ENCODE measurements at regions not wholly inside any gene's neighbourhood (a gene's known extent, or its start where the extent isn't known, plus 50 kb on each side); places are given as distances from the start of the nearest gene placed in this dataset.

DNA sequence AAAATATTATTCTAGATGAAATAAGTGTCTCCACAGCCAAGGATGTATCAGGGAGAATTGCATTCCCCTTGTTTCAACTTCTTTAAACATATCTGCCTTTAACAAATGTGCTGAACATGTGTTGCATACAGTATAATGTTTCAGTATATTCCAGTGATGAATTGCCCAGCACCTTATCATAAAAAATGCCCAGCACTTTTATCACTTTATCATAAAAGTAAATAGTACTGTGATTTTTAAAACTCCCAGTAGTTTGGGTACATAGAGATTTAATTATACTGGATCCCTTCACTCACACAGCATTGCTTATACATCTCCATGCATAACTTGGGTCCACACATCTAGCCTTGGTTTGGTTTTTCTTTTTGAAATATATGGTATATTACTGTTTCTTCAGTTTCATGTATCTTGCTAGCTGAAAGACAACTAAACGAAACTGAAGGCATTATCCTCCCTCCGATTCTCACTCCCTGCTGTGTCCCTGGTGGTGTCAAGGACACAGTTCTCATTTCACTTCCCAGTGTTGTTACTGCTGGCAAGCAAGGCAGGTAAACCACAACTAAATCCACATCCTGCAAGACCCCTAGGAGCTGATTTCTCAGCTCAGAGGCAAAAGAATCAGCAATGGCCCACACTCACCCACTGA is 118.2 kb upstream of the SLC44A3 start:
- DNase-seq: no peak

DNA sequence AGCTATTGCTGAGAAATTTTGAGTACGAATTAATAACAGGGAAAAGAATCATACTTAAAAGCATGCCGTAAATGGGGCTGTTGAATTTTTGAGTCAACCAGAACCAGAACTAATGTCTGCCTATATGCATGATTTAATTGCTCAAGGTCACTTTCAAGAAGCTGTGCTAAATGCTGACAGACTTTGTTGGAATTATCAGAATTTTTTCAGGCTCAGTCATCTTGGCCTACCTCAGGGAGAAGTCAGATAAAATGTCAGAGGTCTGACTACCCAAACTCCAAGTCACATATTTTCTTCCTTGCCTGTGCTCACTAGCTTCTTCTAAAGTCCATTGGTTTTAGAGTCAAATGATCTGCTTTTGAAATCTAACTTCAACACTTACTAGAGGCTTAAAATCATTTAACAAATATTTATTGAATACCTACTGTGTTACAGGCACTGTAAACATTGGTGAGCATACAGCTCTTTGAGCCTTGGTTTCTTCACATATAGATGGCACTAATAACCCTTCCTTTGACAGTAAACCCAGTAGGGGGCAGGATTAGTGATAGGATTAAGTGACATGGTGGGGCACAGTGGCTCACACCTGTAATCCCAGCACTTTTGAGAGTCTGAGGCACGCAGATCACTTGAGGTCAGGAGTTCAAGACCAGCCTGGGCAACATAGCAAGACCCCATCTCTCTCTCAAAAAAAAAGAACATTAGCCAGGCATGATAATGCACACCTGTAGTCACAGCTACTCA is 121.2 kb upstream of the SLC44A3 start:
- DNase-seq: no peak

DNA sequence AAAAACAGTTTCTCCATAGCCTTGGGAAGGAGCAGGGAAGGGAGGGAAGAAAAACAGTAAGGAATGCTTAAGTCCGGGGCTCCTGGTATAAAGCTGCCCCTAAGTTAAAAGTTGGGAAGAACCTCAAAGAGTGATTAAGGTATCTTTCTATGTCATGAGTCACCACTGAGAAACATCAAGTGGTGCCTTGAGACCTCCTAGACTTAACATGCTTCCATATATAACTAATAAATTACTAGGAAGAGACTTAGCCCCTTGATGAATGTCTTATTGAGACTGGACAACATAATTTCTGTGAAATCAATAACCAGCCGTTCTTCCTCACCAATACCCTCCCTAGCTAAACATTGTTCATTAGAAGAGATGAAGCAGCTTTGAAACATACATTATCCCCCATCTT is 121.8 kb upstream of the SLC44A3 start:
- no peak for DNase-seq

DNA sequence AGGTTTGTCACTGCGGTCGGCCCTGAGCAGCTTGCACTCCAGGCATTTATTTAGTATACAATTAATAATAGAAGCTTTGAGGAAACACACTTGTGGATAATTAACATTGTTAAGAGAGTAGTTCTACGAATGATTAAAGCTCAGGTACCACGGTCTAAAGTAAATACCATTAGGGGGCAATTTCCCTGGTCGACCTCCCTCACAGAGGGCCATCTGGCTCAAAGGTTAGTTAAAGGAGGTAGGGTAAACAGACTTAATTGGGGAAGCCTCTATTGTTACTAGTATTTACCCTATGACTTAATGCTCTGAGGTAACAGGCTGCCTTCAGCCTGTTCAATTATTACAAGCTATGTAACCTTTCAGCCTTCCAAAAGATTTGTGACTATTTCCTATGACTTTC is 122.3 kb upstream of the SLC44A3 start:
- DNase-seq: no peak

DNA sequence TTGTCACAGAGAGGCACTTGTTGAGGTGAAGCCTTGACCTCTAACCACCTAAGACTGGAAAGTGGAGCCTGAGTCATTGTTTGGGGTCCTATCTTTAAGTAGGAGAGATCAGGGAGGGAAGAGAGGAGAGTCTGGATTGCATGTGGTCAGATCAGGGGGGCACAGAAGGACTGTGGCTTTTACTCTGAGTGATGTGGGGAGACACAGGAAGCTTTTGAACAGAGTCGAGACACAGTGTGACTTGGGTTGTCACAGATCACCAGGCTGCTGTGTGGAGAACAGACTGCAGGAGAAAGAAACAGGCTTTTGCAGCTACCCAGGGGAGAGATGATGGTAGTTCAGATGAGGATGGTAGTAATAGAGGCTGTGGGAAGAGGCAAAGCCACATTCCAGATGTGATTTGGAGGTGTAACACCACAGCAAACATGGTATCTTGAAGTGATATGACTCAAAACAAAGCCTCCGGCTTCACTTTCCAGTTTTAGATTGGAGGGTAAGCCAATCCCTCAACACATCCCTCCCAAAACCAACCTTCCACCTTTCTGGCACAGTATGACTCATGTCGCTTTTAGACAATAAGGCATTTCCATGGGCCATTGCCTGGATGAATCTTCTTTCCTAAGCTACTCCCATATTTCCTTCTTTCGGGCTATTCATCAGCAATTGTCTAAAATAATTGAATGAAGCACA is 125.8 kb upstream of the SLC44A3 start:
- no peak for DNase-seq

DNA sequence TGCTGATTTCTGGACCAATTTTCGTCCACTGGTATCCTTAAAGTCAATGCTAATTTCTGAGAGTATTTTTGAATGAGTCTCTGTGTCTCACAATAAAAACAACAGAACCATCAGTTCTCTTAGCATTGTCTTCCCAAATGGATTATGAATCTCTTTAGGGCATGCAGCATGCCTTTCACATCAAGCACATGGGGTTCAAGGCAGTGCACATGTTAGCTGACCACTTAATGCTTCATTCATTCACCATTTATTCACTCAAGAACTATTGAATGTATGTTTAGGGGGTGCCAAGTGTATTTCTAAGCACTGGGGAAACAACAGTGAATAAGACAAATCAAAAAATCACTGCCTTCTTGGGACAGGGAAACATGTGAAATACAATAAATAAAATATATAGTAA is 126.7 kb upstream of the SLC44A3 start:
- no peak for DNase-seq

DNA sequence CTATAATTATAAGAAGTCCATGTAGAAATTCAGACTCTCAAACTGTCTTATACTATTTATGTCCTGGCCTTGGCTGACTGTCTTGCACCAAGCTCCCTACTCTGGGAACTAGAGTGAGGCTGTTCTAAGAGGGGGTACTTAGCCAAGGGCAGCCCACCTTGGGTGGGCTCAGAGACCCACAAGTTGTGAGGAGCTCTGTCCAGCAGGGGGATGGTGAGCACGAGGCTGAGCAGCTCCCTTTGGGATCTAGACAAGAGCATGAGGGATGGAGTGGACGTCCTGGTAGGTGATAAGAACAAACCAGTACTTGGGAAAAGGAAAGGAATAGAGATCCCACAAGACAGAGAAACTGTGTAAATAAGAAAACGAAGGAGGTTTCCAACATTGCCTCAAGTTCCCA is 127.1 kb upstream of the SLC44A3 start:
- no peak for DNase-seq

DNA sequence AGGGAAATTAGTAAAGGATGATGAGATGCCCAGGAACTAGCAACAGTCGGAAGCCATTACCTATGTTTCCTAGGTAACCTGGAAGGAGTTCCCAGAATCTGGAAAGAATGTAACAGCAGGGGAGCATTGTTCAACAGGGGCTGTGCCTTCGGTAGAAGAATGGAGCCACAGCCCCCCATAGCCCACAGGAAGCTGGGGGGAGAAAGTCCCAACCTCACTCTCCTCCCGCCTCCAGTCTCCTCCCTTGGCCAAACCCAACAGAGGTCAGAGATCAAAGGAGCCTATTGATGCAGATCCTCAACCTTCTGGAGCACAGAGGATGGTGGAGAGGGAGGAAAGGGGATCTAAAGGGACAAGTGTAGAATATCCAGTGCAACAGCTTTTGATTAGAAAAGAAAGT is 131.5 kb upstream of the SLC44A3 start:
- DNase-seq: no peak

DNA sequence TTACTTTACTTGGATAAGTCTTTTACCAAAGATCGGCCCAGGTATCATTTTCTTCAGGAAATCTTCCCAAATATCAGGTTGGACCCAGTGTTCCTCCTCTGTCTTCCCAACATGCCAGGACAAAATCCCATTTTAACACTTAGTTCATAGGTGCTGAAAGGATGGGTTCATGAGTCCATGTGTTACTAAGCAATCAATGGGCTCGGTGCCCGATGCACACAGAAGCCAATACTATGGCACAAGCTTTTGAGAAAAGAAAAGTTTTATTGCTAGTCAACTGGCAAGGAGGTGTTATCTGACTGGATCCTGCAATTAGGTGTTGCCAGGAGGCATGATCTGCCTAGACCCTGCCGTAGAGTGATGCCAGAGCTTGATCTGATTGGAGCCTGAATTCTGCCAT is 133.3 kb upstream of the SLC44A3 start:
- DNase-seq: no peak

DNA sequence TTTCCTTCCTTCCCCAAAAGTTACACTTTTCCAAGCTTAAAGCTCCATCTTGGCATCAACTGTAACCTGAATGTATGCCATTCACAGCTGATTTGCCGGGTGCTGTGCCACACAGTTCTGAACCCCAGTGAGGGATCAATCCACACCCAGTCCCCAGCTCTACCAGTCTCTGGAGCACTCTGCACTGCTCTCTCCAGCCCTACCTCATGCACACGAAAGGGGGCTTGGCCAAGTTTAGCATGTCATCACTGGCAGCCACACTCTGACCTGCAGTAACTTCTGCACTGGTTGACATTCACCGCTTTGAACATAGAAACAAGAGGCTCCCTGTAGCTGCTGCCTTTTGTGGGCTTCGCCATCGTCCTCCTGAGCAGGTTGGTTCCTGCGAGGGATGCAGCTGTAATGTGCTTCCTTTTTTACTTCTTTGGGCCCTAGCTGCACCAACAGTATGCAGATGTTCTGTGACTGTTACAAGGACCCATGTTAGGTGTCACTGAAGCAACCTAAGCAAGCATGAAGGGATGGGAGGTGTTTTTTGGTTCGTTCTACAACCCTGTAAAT is 135.4 kb upstream of the SLC44A3 start:
- DNase-seq: no peak

DNA sequence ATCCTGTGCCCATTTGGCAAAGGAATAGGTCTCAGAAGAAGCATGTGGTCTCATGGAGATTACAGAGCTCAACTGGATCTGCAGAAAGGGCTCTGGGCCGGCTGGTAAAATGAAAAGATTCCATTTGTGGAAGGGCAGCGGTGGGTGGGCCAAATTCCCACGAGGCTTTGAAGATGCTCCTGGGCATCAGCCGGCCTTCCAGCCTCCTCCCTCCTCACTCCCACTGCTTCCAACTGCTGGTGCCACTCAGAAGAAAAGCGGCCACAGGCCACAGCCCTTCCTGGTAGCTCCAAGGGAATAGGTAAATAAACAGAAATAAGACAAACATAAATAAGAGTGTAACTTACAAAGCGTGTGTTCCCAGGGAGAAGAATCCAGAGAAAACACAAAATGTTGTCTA is 136.3 kb upstream of the SLC44A3 start:
- DNase-seq: no peak

DNA sequence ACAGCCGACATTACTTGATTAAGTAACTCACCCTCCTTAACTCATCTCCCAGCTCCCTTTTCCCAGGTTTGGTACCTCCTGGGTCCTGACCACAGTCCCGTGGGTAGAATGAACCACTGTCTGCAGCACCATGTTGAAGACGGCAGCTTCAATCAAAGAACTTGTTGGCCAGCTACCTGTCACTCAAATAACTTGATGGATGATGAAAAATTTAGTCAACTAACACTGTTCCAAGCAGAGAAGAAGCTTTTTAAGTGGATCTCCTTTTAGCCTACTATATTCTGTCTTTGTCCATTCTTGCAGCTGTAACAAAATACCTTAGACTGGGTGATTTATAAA is 138.4 kb upstream of the F3 start:
- DNase-seq: no peak

DNA sequence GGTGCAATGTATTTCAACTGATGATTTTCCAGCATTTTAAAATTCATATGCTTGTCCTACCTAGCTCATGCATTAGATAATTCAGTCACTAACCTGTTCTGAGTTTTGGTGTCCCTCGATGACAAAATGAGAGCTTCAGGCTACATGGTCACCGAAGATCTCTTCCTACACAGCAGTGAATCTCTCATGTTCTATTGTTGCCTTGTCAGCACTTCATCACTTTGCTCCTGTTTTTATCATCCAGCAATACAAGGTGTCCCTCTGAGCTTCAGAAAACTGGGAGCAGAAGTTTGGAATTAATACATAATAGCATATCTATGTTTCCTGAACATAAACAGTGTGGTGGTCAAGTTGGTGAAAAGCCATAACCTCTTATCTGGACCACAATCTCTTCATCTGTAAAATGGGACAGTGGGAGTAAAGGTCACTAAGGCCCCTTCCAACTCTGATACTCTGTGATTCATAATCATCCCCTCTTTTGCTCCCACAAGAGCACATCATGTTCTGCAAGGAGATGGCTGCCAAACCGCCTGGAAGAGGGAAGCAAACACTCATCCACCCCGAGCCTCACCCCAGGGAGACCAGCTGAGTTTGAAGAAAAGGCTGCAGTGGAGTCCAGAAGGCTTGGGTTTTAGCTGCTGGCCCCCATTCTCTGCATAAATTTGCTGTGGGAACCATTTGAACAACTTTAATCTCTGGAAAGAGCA is 137.9 kb upstream of the F3 start:
- no peak for DNase-seq

DNA sequence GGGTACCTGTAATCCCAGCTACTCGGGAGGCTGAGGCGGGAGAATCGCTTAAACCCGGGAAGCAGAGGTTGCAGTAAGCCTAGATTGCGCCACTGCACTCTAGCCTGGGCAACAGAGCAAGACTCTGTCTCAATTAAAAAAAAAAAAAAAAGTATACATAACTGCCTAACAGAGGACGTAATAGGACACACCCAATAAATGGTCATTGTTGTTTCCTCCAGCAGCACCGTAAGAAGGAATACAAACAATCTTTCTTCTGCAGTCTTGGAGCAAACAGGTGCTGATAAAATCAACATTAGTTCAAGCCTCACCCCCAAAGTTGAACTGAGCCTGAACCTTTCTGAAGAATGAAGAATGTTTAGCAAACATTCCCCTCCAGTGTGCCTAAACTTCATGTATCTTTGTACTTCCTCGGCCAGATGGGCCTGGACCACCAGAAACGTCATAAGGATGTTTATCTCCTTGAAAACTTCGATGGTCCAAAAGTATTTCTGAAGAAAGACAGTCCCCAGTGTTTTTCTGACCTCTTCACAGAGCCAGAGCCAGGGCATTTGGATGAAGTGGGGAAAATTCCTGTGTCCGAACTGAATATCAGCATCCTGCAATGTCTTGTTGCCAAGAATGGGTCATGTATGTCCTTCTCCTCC is 136.8 kb upstream of the F3 start:
- DNase-seq: no peak

DNA sequence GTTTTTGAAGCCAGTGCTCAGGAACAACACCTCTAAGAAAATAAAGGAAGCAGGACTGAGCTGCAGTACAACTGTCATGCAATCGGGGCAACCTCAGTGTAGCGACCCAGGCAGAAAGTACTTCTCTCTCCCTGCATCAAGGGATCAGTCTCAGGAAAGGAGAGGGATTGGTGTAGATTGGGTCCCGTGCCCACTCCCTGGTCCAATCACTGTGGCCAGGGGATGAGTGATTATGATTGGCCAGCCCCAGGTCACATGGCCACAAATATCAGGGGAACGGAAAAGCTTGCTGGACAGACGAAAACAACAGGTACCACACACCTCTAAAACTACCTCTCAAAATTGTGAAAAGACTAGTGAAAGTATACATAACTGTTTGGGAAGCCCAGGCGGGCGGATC is 136.2 kb upstream of the F3 start:
- no peak for DNase-seq

DNA sequence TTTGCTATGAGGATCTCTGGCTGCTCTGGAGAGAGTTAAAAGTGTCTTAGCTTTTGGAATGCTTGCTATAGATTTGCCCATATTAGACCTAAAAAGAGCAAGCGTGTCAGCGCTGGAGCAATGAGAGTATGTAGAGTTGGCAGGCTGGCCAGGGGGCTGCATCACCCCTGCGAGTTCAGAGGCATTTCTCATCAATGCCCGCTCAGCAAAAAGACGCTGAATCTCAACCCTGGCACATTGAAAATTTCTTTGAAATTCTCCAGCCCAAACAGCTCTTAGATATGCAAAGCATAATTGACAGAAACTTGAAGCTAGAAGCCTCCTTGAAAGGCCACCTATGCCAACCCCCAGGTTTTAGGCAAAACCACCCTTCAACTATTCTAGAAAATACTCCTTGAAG is 135.5 kb upstream of the F3 start:
- no peak for DNase-seq

DNA sequence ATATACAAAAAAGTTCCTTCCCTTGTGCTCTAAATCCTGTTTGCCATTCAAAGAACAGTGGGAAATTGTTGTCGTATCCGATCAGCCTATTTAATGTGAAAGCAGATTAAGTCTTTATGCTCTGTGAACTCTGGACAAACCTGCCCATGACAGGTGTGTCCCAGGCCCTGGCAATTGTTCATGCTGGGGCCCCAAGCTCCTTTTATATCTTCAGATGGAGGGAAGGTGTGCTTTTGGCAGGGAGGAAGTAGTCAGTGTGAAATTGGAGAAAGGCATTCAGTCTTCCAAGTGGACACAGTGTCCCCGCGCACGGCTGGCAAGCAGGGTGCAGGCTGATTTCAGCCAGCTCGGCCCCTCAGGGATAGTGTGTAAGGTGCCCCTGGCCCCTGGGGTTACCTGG is 135.1 kb upstream of the F3 start:
- no peak for DNase-seq

DNA sequence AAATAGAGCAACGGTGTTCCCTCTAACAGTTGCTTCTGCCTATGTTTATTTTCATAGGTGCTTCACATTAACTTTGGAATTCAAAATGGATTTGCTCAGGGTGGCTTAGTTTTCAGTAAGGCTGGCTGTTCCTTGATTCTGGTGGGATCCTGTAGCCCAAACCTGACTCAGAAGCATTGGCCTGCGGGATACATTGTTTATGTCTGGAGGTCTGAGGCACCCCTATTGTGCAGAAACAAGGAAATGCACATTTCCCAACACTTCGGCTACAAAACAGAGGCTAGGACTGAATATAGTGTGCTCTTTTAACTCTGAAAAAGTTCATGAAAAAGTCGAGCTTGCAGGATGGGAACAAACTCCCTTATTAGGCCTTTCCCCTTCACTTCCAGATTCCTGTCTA is 133.8 kb upstream of the F3 start:
- DNase-seq: no peak

DNA sequence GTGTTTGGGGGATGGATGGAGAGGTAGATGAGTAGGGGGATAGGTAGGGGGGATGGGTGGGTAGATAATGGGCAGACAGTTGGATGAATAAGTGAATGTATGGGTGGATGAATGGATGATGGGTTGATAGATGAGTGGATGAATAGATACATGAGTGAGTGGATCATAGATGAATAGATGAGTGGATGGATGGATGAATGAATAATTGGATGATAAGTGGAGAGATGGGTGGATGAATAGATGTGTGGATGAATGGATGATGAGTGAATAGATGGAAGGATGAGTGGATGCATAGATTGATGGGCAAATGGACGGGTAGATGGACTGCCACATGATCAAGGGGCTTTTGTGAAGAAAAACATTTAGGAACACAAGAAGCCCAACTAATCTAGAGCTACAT is 133.3 kb upstream of the F3 start:
- DNase-seq: no peak

DNA sequence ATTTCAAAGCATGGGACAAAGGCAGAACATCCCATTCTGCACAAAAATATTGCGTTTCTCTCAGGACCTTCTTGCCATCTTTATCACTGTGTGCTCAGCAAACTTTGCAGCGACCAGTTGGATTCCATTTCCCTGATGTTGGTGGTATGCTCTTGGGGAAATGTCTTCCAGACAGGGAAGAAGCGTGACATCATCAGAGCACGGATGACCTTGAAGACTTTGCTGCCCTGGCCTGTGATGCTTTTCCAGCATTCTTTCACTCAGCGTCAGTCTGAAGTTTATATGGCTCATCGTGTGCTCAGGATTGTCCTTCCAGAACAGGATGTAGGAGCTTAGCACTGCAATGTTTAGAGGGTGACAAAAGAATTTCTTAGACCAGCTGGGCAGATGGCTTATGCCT is 131.4 kb upstream of the F3 start:
- no peak for DNase-seq

DNA sequence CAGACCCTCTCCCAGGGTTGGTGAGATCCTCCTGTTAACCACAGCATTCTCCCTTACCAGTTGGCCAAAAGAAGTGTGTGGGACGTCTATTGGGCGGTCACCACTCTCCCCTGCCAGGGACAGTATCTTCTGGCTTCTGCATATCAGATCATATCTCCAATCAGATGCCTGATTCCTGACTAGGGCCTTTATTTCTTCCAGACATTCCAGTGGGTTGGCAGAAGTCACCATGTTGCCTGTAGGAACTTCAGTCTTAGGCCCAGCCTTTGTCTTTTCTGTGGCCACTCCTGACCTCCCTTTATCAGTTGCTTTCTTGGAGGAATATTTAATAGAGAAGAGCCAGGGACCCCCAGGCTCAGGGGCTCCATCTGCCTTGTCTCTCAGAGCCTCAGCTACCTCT is 130.4 kb upstream of the F3 start:
- no peak for DNase-seq

DNA sequence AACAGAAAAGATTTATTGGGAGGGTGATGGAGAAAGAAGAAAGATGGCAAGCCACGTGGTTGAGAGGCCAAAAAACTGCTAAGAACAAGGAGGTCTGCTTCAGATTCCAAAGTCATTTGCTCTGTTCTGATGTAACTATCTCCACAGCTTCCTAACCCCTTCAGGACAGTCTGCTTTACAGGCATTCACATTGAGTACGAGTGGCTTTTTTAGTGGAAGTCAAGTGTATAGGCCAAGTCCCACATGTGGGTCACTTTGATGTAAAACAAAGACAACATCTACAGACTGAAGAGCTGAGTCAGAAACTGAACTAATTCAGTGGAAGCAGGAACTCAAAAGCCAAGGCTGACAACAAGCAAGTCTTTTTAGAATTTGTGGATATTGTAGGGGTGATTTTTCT is 128.7 kb upstream of the F3 start:
- no peak for DNase-seq

DNA sequence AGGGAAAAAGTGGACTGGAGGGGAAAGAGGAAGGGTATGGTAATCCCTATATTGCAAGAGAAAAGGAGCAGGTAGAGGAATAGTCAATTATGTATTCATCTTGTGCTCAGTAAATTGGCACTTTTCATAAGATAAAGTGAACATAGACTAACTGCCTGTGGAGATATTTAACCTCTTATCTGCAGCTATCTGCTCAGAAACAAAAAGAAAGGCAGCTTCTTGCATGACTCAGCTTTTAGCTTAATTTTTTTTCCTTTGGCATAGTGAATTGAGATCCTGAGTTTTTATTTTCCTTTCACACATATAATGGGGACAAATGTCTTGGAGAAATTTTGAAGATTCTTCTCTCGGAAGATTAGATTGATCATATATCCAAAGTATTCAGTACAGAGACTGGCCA is 127.6 kb upstream of the F3 start:
- no peak for DNase-seq
